ENCODE measurements at regions not wholly inside any gene's neighbourhood (a gene's known extent, or its start where the extent isn't known, plus 50 kb on each side); places are given as distances from the start of the nearest gene placed in this dataset.

DNA sequence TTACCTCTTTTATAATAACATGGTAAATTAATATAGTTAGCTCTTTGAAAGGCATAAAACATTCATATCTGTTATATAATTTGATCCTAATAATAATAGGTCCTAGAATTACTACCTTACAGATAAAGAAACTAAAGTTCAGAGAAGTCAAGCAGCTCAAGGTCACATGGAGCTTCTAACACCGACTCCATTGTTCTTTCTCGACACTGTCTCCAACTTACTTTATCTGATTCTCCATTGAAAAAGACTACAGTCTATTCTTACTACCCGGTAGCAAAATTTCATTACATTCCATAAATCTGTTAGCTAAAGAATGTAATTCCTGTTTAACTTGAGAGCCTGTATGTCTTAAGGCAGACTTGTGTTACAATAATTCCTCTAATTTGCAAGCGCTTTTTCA lies 96.3 kb upstream of the TMEM161B start:
- no peak for DNase-seq (ENCODE audit: low read depth in 3 of 3)

DNA sequence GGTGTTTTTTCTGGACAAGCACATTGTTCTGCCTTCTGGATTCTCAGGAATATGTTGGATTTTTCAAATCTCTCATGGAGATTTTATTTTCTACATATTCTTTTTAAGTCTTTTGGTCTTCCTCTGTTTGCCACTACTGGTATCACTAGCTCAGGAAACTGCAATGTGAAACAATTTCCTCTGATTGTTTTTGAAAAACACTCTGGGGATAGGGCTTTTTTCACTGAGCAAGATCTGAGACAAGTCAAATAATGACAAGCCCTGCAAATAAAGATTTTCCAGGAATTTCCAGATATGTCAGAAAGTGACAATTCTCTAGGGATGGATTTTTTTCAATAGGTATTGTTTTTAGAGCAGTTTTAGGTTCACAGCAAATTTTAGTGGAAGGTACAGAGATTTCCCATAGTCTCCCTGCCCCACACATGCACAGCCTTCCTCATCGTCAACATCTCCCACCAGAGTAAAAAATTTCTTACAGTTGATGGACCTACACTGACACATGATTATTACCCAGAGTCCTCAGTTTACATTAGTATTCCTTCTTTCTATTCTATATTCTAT lies 86.9 kb upstream of the TMEM161B start:
- DNase-seq (ENCODE audit: low read depth in 3 of 3): no peak

DNA sequence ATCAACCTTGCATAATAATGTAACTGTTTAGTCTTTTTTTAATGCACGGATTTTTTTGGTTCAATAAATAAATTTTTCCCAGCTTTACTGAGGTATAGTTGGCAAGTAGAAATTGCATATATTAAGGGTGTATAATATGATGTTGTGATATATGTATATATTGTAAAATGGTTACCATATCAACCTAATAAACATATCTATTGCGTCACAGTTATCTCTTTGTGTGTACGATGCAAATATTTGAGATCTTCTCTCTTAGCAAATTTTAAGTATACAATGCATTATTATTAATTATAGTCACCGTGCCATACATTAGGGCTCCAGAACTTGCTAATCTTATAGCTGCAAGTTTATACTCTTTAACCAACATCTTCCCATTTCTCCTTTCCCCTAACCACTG lies 57.2 kb upstream of the TMEM161B start:
- no peak for DNase-seq (ENCODE audit: low read depth in 3 of 3)

DNA sequence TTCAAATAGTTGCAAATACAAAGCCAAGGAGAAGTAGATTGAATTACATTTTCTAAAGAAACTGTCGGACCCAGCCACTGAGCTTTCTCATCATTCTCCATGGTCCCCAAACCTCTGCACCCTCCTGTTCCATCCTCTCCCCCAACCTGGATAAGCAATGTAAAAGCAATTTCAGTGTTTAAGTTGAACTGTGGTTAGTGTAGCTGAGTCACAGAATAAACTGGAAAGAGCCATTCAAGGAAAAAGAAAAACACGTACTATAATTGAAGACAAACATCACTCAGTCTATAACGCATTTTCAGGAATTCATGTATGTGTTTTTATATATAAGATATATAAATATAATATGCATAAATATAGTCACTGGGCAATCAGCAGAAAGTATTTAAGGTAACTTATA lies 54.1 kb upstream of the TMEM161B start:
- no peak for DNase-seq (ENCODE audit: low read depth in 3 of 3)

All from stimulated activated CD4-positive, alpha-beta T cell treated with anti-CD3 and anti-CD28 coated beads, TNF-alpha, amount 100 ng/mL, for 48 hours (primary cell).